Thoracic aorta (tissue), 2 donors: ENCODE measurements at regions not wholly inside any gene's neighbourhood (a gene's known extent, or its start where the extent isn't known, plus 50 kb on each side); places are given as distances from the start of the nearest gene placed in this dataset.

ENCODE experiments used
- ATAC-seq: fragments of 150-250 bp; one replicate; pipeline ENCODE4 v1.8.0; 2017; ENCODE audit warnings: low read depth; ENCODE audit not compliant: insufficient number of reproducible peaks, low FRiP score
- DNase-seq: peaks from one replicate; pipeline ENCODE4 v3.0.0-alpha.2; 2020; ENCODE audit warnings: low spot score
- H3K27ac ChIP-seq, 2 donors: fragments of 200-600 bp; sonication (generic); 1 replicate in 1 of 2; 2 replicates in 1 of 2; pipeline ENCODE4 v1.5.1; 2016; ENCODE audit warnings: mild to moderate bottlenecking in 2 of 2, moderate library complexity in 2 of 2
- H3K27me3 ChIP-seq: fragments of 200-600 bp; sonication (generic); replicated peaks from 2 replicates; pipeline ENCODE4 v1.6.0; 2016; ENCODE audit warnings: mild to moderate bottlenecking; ENCODE audit not compliant: insufficient read depth
- H3K36me3 ChIP-seq: fragments of 200-600 bp; sonication (generic); one replicate; pipeline ENCODE4 v1.5.1; 2016
- H3K4me1 ChIP-seq, 2 donors: fragments of 200-600 bp; sonication (generic); 1 replicate in 1 of 2; 2 replicates in 1 of 2; pipeline versions ENCODE4 v1.5.1 to v1.6.0; 2016; ENCODE audit warnings: low read depth in 2 of 2, mild to moderate bottlenecking in 1 of 2; ENCODE audit not compliant: control insufficient read depth in 1 of 2
- H3K4me3 ChIP-seq: fragments of 200-600 bp; sonication (generic); 2 replicates; pipeline ENCODE4 v1.5.1; 2016; ENCODE audit warnings: mild to moderate bottlenecking
- H3K9me3 ChIP-seq: fragments of 200-600 bp; sonication (generic); 2 replicates; pipeline ENCODE4 v1.5.1; 2016
- CTCF ChIP-seq: fragments of 200-600 bp; sonication (generic); IDR thresholded peaks from one replicate; pipeline ENCODE4 v1.5.1; 2019; ENCODE audit warnings: antibody characterized with exemption

- peak; percentile 22 for DNase-seq
- H3K4me3 ChIP-seq, result no peak overlapping the region
- ATAC-seq, result no peak
- no peak overlapping the region for H3K27ac ChIP-seq
- H3K9me3 ChIP-seq, result no peaks in the 10 kb centered on the region
- no peaks in the 10 kb centered on the region for H3K27me3 ChIP-seq
- H3K36me3 ChIP-seq, result no peaks in the 10 kb centered on the region
- no peaks in the 10 kb centered on the region for H3K4me1 ChIP-seq
- TF ChIP-seq CTCF, result no peak
Measured at GRCh38 chr6:18585032-18585573, 198.0 kb downstream of the RNF144B start.

GRCh38 chr6:18586133-18586532 lies 199.0 kb downstream of the RNF144B start:
- Histone ChIP-seq H3K4me1 (no peaks in the 10 kb centered on the region), H3K27me3 (no peaks in the 10 kb centered on the region), H3K4me3 (no peak overlapping the region), H3K27ac (no peak overlapping the region), H3K9me3 (no peaks in the 10 kb centered on the region), H3K36me3 (no peaks in the 10 kb centered on the region)
- TF ChIP-seq CTCF, result no peak
- DNase-seq (no peak), ATAC-seq (no peak)

- peak overlapping the region; percentile 33 to 64 for H3K27ac ChIP-seq
- no peaks in the 10 kb centered on the region for H3K27me3 ChIP-seq
- peak; percentile 68 for ATAC-seq
- peaks cover 0 to 10% of the 10 kb centered on the region in 2 donors for H3K4me1 ChIP-seq
- TF ChIP-seq CTCF, result peak; percentile 93
- peak; percentile 28 for DNase-seq
- peak overlapping the region; percentile 32 for H3K4me3 ChIP-seq
- H3K9me3 ChIP-seq, result no peaks in the 10 kb centered on the region
- no peaks in the 10 kb centered on the region for H3K36me3 ChIP-seq
Measured at GRCh38 chr6:18595774-18596530, 208.8 kb downstream of the RNF144B start.

- TF ChIP-seq CTCF, result no peak
- Histone ChIP-seq H3K4me3 (peak overlapping the region; percentile 32), H3K27me3 (no peaks in the 10 kb centered on the region)
Measured at GRCh38 chr6:18596531-18596835, 209.3 kb downstream of the RNF144B start.

GRCh38 chr6:18598551-18599264 lies 211.6 kb downstream of the RNF144B start:
- H3K4me1 ChIP-seq, result peaks cover 0 to 10% of the 10 kb centered on the region in 2 donors
- no peak for TF ChIP-seq CTCF
- H3K27me3 ChIP-seq, result no peaks in the 10 kb centered on the region
- H3K4me3 ChIP-seq, result no peak overlapping the region
- ATAC-seq (no peak), DNase-seq (no peak)
- H3K36me3 ChIP-seq, result no peaks in the 10 kb centered on the region
- H3K27ac ChIP-seq, result no peak overlapping the region
- H3K9me3 ChIP-seq, result no peaks in the 10 kb centered on the region

More at GRCh38 chr6:18596531-18596835, 209.3 kb downstream of the RNF144B start:
- DNase-seq (no peak), ATAC-seq (no peak)
- no peaks in the 10 kb centered on the region for H3K9me3 ChIP-seq
- peak overlapping the region in 1 of 2 donors; percentile 64 for H3K27ac ChIP-seq
- no peaks in the 10 kb centered on the region for H3K36me3 ChIP-seq
- H3K4me1 ChIP-seq, result peaks cover 0 to 10% of the 10 kb centered on the region in 2 donors
